AG20443 (cell line): ENCODE measurements at regions not wholly inside any gene's neighbourhood (a gene's known extent, or its start where the extent isn't known, plus 50 kb on each side); places are given as distances from the start of the nearest gene placed in this dataset.
"Not testable (repeated sequence)": the region's sequence is repeated elsewhere in the genome, so short reads cannot be mapped to it uniquely, and the experiment has no call there.

Source experiments
- DNase-seq: peaks from one replicate; pipeline ENCODE4 v3.0.0; 2012; ENCODE audit warnings: low spot score, mixed read lengths

DNA sequence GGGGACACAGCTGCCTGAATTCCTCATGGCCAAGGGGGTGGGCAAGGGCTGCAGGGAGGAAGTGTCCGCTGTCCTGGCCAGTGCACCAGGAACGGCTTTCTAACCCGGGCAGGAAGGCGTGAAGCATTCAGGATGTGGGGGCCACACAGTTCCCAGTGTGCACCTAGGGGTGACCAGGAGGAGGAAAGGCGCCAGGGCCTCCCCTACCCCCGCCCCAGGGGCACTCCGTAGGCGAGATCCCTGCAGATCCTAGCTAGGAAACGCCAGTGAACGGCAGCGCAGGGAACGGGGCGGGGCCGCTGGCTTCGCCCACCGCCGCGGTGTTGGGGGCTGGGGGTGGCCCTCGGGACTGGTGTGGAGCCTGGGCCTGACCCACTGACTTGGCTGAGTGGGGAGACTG lies 199.6 kb downstream of the USP22 start:
- DNase-seq = not testable (repeated sequence)

DNA sequence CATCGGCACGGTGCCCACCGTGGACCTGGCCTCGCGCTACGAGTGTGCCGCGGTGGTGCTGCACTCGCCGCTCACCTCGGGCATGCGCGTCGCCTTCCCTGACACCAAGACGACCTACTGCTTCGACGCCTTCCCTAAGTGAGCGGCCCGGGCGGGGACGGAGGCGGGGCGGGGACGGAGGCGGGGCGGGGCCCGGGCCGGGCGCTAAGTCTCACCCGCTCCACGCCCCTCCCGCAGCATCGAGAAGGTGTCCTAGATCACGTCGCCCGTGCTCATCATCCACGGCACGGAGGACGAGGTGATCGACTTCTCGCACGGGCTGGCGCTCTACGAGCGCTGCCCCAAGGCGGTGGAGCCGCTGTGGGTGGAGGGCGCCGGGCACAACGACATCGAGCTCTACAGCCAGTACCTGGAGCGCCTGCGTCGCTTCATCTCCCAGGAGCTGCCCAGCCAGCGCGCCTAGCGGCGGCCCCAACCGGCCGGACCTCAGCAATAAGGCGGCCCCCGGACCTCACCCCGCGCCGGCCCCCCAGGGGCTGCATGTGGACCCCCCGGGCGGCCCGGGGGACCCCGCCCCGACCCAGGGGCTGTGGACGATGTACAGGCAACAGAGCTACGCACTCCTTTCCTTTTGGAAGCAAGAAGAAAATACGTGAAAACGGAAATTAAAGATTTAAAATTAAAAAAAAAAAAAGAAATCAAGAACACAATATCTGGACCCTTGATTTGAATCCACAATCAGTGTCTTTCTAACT lies 198.8 kb downstream of the USP22 start:
- not testable (repeated sequence) for DNase-seq

DNA sequence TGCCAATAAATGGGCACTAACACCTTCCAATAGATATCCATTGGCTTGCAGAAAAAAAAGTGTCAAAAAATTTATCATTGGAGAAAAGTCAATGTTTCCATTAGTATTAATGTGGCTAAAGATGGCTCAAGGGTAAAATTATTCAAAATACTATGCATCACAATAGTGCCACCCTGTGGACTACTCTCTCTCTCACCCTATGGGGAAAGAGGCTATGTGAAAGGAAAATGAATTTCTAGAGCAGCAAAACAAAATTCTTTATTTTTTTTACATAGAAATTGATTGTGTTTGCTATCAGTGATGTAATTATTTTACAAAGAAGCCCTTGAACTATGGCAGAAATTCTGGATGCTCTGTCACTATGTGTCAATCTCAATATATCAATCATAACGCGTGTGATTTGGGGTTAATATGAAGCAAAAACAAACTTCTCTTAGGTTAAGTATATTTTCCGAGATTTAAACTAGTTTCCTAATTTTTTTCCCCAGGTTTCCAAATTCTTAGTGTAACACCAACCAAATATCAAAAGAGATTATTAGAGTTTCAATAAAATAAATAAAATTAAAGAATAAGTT lies 193.9 kb downstream of the USP22 start:
- not testable (repeated sequence) for DNase-seq

DNA sequence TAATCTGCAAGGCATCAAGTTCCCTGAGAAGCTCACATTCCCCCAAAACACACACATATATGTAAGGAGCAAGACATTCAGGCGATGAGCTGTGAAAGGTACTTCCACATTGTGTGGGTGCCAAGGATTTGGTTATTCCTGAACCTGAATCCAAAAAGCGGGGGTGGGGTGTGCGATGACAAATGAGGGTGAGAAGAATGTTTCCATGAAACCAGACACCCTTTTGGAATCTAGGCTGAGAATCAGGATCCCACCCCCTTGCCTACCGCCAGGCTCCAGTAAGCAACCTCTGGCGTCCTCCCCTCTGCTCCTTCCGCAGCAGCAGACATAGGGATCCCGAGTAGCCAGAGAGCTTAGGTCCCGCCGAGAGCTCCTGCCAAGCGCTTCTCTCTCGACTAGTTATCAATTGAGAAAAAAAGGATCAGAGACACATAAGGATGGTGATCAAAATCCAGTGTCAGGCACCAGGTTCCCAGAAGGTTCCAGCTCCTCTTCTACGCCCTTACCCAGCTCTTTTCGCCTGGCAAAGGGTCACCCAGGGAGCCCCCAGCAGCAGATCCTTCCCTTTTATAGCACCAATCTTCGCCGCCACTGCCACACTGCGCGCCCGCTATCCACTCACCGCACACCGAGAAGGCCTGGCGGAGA lies 191.1 kb downstream of the USP22 start:
- DNase-seq = not testable (repeated sequence)

DNA sequence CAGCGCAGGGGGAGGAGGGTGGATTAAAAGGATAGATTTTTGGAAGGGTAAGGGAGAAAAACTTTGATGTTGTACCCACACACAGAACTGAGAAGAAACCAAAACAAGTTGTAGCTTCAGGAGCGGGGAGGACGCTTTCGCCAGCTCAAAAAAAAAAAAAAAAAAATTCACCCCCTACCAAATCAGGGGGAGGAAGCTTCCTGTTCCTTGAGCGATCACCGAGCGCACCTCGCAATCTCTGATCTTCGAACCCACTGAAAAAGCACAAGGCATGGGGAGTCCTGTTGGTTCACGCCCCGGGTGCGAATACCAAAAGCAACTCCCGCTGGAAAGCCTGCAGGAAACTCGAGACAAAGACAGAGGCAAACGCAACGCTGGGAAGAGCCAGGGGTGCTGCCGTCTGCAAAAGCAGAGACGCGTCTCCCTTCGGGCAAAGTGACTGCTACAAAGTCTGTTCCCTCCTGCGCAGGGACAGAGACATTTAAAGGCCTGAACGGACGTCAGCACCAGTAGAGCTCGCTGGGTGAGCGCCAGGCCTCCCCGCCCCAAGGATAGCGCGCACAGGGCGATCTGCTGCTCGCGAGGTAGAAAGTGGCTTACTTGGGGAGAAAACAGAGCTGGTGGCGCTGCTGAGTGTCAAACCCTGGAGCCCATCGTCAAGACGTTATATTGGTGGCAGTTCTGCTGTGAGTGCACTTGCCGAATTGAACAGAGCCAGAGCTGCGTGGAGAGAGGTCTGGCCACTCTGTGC lies 190.4 kb downstream of the USP22 start:
- DNase-seq = no peak

DNA sequence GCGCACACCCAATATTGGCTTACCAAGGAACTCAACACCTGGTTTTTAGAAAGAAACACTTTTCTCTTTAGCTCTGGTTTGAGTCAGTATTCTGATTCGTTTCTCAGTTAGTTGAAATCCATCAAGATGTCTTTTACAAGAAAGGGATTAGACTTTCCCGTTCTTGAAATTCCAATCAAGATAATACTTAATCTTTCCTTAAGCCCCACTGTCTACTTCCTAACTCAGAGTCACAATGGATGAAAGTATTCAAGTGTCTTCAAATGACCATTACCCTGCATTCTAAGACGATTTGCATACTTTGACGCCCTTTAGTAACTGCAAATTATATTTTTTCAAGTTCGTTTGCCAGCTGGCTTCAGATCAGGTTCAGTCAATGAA lies 189.8 kb downstream of the USP22 start:
- no peak for DNase-seq

DNA sequence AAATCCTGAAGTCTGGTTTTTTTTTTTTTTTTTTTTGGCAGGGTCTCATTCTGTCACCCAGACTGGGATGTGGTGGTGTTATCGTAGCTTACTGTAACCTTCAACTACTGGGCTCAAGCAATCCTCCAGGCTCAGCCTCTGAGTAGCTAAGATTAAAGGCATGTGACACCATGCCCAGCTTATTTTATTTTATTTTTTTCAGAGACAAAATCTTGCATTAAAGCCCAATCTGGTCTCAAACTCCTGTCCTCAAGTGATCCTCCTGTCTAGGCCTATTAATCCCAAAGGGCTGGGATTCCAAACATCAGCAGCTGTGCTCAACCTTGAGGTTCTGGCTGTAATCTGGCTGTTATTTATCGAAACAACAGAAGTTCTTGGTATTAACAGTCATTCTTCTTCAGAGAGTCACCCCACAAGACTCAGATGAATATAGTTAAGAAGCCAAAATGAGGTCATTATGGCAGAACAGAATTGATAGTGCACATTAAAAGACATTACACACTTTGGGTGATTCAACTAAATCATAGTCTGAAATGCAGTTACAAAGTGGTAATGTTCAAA lies 186.8 kb downstream of the USP22 start:
- DNase-seq = not testable (repeated sequence)

DNA sequence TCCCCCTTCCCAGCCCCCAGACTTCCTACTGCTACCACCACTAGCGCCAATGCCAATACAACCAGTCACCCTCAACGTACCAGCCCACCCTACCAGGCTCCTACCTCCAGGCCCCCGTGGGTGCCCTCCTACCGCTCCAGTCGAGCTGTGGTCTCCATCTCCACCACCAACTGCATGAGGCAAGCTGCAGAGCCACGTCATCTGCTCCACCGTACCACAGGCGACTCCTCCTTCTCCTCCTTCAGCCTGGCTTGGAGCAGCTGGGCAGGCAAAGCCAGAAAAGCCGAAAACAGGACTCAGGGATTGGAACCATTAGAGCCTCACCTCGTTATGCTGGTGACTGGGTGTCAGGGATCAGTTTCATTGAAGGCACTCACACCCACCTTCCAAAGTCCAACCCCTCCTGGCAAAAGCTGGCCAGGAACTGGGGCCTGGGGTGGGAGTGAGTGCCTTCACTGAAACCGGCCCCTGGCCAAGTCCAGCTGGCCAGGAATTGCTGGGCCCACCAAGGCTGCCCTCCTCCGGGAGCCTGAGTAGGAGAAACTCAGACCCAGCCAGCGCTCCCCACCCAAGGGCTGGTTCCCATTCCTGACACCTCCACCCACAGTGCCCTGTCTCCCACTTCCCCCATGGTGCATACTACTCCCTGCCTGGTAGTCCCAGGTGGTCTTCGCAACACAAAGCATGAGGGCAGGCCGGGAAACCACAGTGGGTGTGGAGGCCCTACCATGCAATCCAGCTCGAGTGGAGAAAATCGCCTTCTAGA lies 176.2 kb downstream of the USP22 start:
- DNase-seq = not testable (repeated sequence)

DNA sequence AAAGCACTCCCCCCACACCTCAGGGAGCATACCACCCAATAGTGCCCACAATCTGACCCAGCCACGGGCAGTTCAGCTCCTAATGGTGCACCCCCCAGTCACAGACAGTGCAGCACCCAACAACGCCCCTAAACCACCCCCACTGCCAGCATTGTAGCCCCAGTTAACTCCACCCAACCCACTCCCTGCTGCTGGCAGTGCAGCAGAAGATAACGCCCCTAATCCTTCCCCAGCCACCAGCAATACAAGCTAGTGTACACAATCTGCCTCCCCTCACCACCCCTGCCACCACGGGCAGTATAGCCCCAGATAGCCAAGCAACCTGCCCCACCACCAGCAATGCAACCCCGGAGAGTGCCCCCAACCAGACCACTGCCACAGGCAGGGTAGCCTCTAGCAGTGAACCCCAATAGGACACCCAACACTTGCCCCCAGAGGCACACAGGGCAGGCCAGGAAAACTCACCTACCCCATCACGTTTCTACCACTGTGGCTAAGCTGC lies 175.3 kb downstream of the USP22 start:
- not testable (repeated sequence) for DNase-seq

DNA sequence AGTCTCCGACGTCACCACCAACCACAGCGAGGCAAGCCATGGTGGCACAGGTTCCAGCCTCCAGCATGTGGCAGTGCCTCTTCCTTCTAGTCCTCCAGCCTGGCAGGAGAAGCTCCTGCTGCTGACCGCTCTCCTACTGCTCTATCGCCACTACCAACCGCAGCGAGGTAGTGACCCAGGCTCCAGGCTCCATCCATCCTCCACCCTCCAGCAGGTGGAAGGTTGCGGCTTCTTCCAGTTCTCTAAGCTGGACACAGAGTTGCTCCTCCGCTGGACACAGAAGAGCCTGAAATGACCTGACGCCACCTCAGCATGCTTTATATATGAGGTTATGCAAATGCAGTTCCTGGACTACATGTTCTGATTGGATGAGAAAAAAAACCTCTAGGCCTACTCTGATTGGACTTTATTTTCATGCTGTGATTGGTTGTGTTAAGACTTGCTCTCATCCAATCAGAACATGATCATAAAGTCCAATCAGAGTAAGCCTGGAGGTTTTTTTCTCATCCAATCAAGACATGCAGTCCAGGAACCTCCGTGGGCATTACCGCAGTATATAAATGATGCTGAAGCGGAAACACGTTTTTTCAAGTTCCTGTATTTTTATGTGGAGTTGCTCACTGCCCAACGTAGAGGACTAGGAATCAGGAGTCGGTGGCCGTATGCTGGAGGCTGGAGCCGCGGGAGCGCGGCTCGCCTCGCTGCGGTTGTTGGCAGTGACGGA lies 174.7 kb downstream of the USP22 start:
- not testable (repeated sequence) for DNase-seq

DNA sequence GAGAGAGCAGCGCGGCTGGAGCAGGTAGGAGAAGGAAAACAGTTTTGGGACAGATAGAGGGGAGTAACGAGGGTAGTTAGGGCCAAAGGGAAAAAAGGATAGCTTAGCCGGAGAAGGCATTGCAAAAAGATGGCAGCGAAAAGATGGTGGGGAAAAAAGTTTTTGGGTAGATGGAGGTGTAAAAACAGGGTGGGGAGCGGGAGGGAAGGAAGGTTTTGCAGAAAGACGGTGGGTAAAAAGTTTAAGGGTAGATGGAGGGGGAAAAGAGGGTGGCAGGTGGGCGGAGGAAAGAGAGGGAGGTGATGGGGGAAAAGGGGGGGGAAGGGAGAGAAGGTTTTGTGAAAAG lies 174.2 kb downstream of the USP22 start:
- DNase-seq = not testable (repeated sequence)

DNA sequence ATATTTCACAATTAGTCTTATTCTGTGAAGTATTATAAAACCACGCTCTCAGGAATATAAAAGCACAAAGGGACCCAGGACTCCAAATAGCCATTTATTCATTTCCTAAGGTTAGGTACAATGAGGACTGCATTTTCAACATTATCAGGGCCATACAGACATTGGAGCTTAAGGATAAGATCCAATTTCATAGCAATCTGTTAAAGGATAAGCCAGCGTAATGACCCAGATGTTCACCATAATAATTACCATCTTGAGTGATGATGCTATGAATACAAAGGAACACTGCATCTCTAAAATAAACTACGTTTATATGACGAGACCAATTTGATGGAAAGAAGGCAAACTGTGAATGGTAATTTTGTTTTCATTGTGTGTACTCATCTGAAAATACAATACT lies 169.6 kb downstream of the USP22 start:
- not testable (repeated sequence) for DNase-seq

DNA sequence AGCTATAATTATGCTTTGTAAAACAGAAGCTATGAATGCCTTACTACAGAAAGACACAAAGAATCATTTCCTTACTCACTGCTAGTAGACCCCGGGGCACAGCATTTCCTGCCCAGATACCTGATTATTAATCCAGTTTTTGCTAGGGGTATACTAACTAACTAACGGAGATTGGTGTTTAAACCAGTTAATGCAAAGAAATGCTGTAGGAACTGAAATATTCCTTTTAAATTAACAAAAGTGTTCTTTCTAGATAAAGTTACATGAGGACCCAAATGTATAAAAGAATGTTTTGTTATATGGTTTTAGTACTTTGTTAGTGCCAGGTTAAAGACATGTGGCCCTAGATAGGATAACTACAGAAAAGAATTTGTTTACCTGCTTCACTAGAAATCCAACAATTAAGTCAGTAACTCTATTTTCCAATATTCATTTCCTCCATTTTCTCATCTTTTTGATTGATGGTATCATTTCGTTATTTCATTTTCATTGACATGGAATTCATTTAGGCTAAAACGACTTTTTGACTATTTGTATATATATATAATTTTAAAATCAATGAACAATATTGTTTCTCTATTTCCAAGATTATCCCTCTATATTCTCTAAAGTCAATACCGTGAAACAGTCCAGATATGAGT lies 169.0 kb downstream of the USP22 start:
- not testable (repeated sequence) for DNase-seq

DNA sequence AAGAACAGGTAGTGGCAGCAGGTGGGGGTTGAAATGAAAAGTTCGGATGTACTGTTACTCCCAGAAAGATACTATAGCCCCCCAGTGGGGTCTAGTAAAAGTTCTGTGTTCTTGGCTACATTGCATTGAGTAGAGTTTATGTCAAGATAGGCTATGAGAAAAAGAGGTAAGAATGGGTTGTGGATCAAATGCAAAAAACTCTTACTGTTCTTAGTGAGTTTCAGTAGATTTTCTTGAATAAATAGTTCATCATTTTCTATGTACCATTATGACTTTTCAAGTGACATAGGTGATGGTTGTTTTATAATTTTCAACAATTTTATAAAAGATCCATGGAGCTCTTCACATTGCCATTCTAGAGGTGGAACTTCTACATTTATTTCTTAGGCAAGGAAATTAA lies 165.4 kb downstream of the USP22 start:
- DNase-seq = not testable (repeated sequence)

DNA sequence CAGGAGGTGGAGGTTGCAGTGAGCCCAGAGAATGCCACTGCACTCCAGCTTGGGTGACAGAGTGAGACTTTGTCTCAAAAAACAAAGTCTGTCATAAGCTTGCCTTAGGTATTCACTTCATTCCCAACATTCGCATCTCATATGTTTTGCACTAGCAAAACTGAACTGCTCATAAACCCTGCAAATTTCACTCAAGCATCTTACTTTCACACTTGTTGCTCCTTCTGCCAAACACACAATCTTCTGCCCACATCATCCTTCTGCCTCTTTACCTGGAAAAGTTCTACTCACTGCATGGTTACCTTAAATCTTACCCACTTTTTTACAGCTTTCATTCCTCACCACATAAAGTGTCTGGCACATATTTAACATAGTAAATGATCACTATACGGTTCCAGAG lies 152.5 kb downstream of the USP22 start:
- no peak for DNase-seq

DNA sequence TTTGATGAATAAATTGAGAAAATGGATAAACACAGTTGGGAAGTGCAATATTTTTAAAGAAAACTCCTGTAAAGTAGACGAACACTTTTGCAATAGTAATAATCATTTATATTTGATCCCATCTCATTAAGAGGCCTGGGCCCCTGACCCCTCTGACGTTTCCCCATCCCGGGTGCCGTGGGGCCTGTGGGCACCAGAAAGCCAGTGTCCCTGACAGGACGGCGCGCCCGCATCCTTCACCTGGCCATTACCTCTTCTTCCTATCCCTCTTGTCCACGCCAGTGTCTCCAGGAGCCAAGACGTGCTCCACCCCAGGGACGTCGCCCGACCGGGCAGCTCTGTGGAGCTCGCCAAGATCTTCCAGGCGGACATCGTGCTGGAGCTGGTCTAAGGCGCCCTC lies 147.4 kb downstream of the USP22 start:
- DNase-seq = not testable (repeated sequence)

DNA sequence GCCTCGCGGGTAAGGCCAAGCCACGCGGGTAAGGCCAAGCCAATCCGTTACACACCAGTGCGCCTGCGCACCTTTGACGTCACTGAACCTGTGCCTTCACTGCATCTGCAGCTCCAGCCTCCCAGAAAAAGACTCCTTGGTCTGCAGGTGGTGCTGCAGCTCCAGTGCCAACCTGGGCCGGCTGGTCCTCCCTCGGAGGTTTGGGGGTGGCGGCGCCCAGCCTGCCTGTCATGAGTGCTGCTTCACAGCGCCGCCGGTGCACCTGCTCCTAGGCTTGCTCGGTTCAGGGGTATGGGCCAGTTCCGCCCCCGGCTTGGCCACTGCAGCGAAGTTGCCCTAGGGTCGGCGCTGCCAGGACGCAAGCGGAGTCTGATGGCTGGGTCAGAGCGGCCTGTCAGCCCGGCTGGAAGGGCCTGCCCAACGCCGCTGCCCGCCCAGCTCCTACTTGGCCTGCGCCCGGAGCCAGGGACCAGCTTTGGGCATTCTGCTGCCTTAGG lies 146.6 kb downstream of the USP22 start:
- no peak for DNase-seq

DNA sequence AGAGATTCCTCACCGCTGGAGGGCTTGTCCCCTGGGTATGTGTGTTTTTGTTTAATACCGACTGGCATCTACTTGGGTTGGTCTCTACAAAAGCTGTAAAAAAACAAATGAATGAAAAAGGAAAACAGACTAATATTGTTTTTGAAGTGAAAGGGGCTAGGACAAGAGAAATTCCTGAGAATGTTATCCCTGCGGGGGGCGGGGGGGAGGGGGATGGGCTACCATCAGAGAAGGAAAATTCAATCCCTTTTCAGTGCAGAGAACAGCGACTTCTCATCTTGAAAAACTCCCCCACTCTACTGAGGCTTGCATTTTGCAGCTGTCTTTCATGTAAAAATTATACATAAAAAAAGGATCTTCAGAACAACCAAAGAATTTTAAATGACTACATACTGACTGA lies 144.1 kb downstream of the USP22 start:
- not testable (repeated sequence) for DNase-seq

DNA sequence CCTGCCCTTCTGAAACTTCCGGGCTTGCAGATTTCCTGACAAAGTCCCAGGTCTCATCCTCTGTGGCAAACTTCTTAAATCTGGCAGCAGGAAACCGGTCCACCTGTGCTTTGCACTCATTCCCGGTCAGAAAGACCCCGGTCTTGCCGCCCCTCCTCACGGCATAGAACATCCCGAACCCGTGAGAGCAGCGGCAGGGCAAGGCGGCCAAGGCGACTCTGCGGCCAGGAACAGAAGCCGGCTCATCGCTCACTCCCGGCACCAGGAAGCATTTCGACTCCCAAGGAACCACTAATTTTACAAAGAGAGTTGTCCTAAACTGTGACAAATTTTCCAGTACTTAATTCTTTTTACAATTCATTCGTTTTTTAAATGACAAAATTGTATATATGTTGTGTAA lies 140.3 kb downstream of the USP22 start:
- DNase-seq = not testable (repeated sequence)

DNA sequence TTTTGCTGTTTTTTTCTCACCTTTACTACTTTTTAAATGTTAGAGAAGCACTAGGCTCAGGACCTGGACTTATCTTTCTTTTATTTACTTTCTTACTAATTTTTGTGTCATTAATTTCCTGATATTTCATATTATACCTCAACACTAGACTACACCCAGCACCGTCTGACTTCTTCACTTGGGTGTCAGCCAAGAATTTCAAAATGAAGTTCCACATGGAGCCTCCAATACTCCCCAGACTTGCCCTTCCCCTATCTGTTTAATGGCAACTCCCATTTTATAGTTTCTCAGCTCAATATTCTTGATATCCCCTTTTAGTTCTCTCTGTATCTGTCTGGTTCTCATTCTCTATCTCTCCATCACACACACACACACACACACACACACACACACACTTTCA lies 139.3 kb downstream of the USP22 start:
- DNase-seq = not testable (repeated sequence)
